ENCODE measurements at regions not wholly inside any gene's neighbourhood (a gene's known extent, or its start where the extent isn't known, plus 50 kb on each side); places are given as distances from the start of the nearest gene placed in this dataset.

GRCh38 chr1:4126731-4127591 lies 226.9 kb upstream of the C1orf174 start:
- Mint-ChIP-seq H3K9me3 (ENCODE audit: low read depth, unreplicated experiment) (peaks cover 3% of the 10 kb centered on the region), H3K27me3 (ENCODE audit: unreplicated experiment) (peaks cover 15% of the 10 kb centered on the region), H3K36me3 (ENCODE audit: insufficient read depth, unreplicated experiment) (no peaks in the 10 kb centered on the region), H3K27ac (ENCODE audit: unreplicated experiment) (no peak overlapping the region), H3K4me3 (ENCODE audit: low read depth, unreplicated experiment) (no peak overlapping the region), H3K4me1 (ENCODE audit: low read depth, unreplicated experiment) (no peaks in the 10 kb centered on the region)
- intact Hi-C loops (cut with micrococcal nuclease; ENCODE audit: unreplicated experiment) = no loop called here
- TF ChIP-seq CTCF (IDR thresholded peaks at IDR 0.05; ENCODE audit: unreplicated experiment) = no peak
- no peak for DNase-seq
- BruUV-seq (replicated peaks) = no TSS peak
- CTCF ChIA-PET = no interaction called here

DNA sequence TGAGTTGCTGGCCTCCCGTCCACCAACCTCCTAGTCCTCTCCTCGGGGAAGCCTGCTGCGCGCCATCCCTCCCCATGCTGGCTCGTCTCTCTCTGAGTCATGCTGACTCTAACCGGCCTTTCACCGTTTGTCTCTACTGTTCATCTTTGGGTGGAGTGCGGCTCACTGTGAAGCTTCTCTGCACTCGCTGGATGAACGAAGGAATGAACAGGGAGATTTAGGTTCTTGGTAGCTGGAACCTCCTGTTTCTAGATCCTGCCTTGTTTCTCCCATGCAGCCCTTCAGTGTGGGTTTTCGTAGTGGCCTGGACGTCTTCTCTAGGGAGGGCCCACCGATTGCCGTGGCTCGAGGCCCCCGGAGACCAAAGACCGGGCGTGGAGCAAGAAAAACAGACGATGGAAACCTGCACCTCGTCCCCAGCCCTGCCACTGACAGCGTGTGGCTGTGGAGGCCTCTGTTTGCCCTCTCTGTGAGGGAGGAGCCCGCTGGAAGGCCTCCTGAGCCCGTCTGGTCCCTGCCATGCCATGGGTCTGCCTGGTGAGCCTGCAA lies 227.6 kb upstream of the C1orf174 start:
- no peak for DNase-seq
- CTCF ChIA-PET = no interaction called here
- Mint-ChIP-seq H3K4me3 (ENCODE audit: low read depth, unreplicated experiment) (no peak overlapping the region), H3K36me3 (ENCODE audit: insufficient read depth, unreplicated experiment) (no peaks in the 10 kb centered on the region), H3K27ac (ENCODE audit: unreplicated experiment) (no peak overlapping the region), H3K9me3 (ENCODE audit: low read depth, unreplicated experiment) (peaks cover 3% of the 10 kb centered on the region), H3K27me3 (ENCODE audit: unreplicated experiment) (peaks cover 15% of the 10 kb centered on the region), H3K4me1 (ENCODE audit: low read depth, unreplicated experiment) (no peaks in the 10 kb centered on the region)
- intact Hi-C loops (cut with micrococcal nuclease; ENCODE audit: unreplicated experiment) = no loop called here
- no TSS peak for BruUV-seq (replicated peaks)
- no peak for TF ChIP-seq CTCF (IDR thresholded peaks at IDR 0.05; ENCODE audit: unreplicated experiment)

DNA sequence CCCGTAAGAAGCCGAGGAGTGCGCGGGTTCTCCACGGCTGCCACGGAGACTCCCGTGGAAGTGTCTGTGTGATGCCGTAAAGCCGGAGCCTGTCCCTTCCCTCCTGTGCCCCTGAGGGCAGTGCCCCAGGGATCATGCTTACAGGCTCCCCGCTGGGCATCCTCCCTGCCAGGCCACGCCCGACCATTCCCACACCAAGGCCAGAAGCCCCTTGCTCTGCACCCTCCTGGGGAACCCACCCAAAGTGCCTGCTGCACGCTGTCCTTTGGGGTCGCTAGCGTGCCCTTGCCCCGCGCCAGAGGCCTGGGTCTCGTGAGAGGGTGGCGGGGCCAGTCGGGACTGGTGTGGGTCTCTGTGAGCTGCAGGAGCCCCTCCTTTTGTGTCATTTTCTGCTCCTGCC lies 228.5 kb upstream of the C1orf174 start:
- H3K36me3 Mint-ChIP-seq (ENCODE audit: insufficient read depth, unreplicated experiment) = no peaks in the 10 kb centered on the region

DNA sequence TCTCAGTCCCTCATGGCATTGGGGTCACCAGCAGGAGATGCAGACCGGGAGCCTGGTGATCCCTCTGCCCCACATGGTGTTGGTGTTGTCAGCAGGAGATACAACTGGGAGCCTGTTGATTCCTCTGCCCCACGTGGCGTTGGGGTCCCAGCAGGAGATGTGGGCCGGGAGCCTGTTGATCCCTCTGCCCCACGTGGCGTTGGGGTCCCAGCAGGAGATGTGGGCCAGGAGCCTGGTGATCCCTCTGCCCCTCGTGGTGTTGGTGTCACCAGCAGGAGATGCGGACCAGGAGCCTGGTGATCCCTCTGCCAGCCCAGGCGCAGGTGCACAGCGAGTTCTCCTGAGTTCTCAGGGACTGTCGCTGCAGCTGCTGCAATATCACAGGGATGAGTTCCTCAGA lies 229.6 kb upstream of the C1orf174 start:
- no peak for TF ChIP-seq CTCF (IDR thresholded peaks at IDR 0.05; ENCODE audit: unreplicated experiment)
- Mint-ChIP-seq H3K4me3 (ENCODE audit: low read depth, unreplicated experiment) (no peak overlapping the region), H3K27ac (ENCODE audit: unreplicated experiment) (no peak overlapping the region), H3K27me3 (ENCODE audit: unreplicated experiment) (peaks cover 15% of the 10 kb centered on the region), H3K9me3 (ENCODE audit: low read depth, unreplicated experiment) (peaks cover 3% of the 10 kb centered on the region), H3K4me1 (ENCODE audit: low read depth, unreplicated experiment) (no peaks in the 10 kb centered on the region), H3K36me3 (ENCODE audit: insufficient read depth, unreplicated experiment) (no peaks in the 10 kb centered on the region)
- CTCF ChIA-PET = no interaction called here
- intact Hi-C loops (cut with micrococcal nuclease; ENCODE audit: unreplicated experiment) = no loop called here
- BruUV-seq (replicated peaks) = no TSS peak
- DNase-seq = no peak

More for the DNA sequence above, 228.5 kb upstream of the C1orf174 start:
- Mint-ChIP-seq H3K27ac (ENCODE audit: unreplicated experiment) (no peak overlapping the region), H3K4me3 (ENCODE audit: low read depth, unreplicated experiment) (no peak overlapping the region), H3K27me3 (ENCODE audit: unreplicated experiment) (peaks cover 15% of the 10 kb centered on the region), H3K9me3 (ENCODE audit: low read depth, unreplicated experiment) (peaks cover 3% of the 10 kb centered on the region), H3K4me1 (ENCODE audit: low read depth, unreplicated experiment) (no peaks in the 10 kb centered on the region)
- CTCF ChIA-PET = no interaction called here
- no TSS peak for BruUV-seq (replicated peaks)
- no peak for DNase-seq
- TF ChIP-seq CTCF (IDR thresholded peaks at IDR 0.05; ENCODE audit: unreplicated experiment) = no peak
- intact Hi-C loops (cut with micrococcal nuclease; ENCODE audit: unreplicated experiment) = no loop called here
